Stimulated activated CD8-positive, alpha-beta memory T cell treated with anti-CD3 and anti-CD28 coated beads, Interleukin-4, amount 100 ng/mL, for 4 hours (primary cell): ENCODE measurements at regions not wholly inside any gene's neighbourhood (a gene's known extent, or its start where the extent isn't known, plus 50 kb on each side); places are given as distances from the start of the nearest gene placed in this dataset.
"Not testable (repeated sequence)": the region's sequence is repeated elsewhere in the genome, so short reads cannot be mapped to it uniquely, and the experiment has no call there.

Source experiments
- DNase-seq, 2 donors: peaks; one replicate each; pipeline ENCODE4 v3.0.0-alpha.2; 2020; ENCODE audit warnings: low read depth in 2 of 2, low spot score in 1 of 2

- no peak for DNase-seq
Observed at GRCh38 chr17:31679667-31680066, 179.4 kb downstream of the COPRS start.

DNA sequence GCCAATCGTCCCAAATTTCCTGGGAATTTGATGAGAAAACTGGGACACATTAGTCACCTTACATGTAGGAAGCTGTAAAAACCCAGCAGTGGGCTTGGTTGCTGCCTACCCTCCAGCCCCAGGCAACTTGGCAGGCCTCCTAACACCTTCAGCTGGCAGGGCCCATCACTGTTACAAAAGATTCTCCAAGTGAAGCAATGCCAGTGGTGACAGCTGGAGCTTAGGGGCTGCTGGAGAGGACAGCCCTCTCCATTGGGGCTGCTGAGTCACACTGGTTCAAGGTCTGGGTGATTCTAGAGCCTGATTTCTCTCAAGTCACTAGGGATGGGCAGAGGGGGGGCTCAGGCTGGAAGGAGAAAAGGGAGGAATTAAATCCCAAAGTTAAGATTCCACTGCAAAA lies 180.6 kb downstream of the COPRS start:
- no peak for DNase-seq

- no peak for DNase-seq
Observed at GRCh38 chr17:31677681-31678080, 181.4 kb downstream of the COPRS start.

- DNase-seq: no peak
Observed at GRCh38 chr17:31677036-31677435, 182.0 kb downstream of the COPRS start.

DNA sequence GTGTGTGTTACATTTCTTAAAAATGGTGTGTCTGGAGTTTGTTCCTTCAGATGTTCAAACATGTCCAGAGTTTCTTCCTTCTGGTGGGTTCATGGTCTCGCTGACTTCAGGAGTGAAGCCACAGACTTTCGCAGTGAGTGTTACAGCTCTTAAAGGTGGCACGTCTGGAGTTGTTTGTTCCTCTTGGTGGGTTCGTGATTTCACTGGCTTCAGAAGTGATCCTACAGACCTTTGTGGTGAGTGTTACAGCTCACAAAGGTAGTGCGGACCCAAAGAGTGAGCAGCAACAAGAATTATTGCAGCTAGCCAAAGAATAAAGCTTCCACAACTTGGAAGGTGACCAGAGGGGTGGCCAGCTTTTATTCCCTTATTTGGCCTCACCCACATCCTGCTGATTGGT lies 183.7 kb downstream of the COPRS start:
- not testable (repeated sequence) for DNase-seq

GRCh38 chr17:31674717-31675349 lies 184.2 kb downstream of the COPRS start:
- DNase-seq: no peak

DNA sequence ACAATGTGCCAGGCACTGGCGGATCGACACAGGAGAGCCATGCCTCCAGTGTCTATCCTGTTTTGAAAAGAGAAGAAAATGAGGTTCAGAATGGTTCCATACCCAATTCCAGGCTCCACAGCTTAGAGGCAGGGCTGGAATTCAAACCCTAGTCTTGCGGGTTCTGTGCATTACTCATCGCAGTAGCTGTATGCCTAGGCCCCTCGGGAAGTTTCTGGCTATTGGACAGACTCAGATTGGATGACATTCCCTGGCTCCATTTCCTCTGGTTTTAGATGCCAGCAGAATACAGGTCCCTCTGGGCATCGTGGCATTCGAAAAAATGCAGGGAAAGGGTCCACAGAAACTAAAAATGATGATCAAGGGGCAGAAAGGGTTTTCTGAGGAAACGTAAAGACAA lies 184.7 kb downstream of the COPRS start:
- DNase-seq: no peak

GRCh38 chr17:31673076-31673475 lies 186.0 kb downstream of the COPRS start:
- DNase-seq: no peak

GRCh38 chr17:31672161-31672819 lies 186.8 kb downstream of the COPRS start:
- no peak for DNase-seq

DNA sequence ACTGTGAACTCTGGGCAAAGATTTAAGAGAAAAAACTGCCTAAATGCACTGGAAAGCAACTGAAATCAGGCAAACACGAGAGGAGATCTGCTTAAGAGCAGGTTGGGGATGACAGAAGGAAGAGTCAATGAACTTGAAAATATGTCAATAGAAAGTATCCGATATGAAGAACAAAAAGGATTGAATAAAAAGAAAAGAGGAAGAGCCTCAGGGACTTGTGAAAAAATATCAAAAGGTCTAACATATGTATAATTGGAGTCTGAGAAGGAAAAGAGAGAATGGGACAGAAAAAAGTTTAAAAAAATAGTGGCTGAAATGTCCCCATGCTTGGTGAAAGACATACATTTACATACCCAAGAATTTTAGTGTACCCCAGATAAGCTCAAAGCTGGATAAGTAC lies 195.5 kb downstream of the COPRS start:
- DNase-seq: no peak

DNA sequence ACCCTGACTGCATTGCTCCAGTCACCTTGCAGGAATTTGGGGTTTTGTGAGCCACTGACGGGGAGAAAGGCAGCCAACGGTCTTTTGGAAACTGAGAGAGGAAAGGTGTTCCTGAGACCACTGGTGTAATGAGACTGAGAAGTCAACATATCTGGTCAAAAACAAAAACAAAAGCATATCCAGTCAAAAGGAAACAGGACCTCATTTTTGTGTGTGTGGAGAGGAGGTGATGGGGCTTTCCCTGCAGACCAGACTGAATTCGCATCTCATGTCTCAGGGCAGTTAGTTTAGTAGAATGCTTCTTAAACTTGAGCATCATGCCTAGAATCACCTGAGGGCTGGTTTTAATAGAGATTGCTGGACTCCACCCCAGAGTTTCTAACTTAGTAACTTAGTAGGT lies 198.4 kb downstream of the COPRS start:
- DNase-seq: no peak

- no peak for DNase-seq
Observed at GRCh38 chr17:31657876-31658275, 201.2 kb downstream of the COPRS start.

GRCh38 chr17:31654936-31655335 lies 204.1 kb downstream of the COPRS start:
- DNase-seq: peak in 1 of 2 donors; percentile 25

GRCh38 chr17:31653691-31654090 lies 205.4 kb downstream of the COPRS start:
- DNase-seq: no peak

GRCh38 chr17:31650756-31651520 lies 208.1 kb downstream of the COPRS start:
- DNase-seq: no peak

DNA sequence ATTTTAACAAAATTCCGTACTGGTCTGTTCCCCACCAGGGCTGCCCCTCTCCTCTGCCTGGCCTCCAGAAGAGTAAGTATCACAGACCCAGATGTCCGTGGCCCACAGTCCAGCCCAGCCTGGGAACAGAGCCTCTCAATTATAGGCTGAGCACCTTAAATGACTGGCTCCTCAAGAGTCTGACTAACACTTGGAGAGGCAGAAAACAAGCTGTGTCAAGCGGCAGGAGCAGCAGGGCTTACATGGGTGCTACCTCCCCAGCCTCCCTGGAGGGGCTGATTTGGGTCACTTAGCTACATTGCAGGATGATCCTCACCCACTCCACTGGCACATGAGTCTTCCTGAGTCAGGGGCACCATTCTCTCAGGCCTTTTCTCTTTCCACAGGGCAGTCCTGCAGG lies 209.7 kb downstream of the COPRS start:
- DNase-seq: no peak

DNA sequence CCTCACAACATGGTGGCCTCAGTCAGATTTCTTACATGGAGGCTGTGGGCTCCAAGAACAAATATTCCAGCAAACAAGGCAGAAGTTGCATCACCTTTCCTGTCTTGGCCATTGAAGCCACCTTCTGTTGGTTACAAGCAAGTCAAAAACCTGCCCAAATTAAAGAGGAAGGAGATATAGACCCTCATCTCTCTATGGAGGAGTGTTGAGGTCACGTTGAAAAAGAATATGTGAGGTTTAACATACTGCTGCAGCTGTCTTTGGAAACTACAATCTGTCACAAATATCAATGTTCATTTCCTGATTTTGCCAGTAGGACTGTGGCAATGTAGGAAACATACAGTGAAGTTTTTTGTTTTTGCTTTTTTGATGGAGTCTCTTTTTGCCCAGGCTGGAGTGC lies 211.4 kb downstream of the COPRS start:
- no peak for DNase-seq

DNA sequence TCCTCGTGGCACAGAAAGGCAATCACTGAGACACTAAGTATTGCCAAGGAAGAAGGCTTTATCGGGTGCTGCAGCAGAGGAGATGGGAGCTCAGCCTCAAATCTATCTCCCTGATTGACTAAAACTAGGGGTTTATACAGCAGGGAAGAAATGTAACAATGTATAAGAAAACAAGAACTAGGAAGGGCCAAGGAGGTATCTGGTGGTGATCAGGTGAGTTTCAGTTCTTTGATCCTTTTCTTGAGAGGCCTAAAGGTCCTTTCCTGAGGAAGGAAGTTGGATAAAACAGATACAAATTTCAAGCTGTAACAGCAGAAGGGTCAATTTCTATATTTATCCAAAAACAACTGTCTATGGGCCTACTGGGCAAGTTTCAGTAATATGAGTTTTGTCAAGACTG lies 212.4 kb downstream of the COPRS start:
- no peak for DNase-seq

DNA sequence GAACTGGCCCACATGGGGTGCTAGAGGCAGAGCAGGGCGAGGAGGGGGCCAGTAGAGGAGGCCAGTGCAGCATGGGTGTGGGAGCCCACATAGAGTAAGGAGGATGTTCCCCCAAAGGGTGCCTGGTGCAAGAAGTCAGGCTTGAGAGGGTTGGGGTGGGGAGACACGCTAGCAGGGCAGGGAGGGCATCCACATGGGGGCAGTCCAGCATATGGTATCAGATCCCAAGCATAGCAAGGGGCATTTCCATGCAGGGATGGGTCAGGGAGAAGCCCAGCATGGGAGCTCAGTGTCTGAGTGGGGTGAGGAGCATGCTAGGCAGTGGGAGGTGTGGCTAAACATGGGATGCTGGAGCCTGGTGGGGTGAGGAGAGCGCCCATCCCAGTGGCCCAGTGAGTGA lies 213.7 kb downstream of the COPRS start:
- no peak for DNase-seq

DNA sequence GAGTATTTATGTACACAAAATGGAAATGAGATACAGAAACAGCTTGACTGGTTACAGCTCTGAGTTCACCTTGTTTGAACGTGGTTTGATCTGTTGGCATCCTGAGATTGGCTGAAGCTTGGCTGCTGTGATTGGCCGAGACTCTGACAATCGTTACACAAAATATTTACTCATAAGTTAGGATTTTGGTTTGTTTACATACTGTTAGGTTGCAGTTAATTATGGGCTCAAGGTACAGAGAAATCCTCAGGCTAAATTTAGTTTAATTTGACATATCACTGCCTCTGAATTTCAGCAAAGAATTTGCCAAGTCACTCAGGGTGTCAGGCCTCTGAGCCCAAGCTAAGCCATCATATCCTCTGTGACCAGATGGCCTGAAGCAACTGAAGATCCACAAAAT lies 227.3 kb downstream of the COPRS start:
- no peak for DNase-seq

- not testable (repeated sequence) for DNase-seq
Observed at GRCh38 chr17:31630866-31631265, 228.2 kb downstream of the COPRS start.

DNA sequence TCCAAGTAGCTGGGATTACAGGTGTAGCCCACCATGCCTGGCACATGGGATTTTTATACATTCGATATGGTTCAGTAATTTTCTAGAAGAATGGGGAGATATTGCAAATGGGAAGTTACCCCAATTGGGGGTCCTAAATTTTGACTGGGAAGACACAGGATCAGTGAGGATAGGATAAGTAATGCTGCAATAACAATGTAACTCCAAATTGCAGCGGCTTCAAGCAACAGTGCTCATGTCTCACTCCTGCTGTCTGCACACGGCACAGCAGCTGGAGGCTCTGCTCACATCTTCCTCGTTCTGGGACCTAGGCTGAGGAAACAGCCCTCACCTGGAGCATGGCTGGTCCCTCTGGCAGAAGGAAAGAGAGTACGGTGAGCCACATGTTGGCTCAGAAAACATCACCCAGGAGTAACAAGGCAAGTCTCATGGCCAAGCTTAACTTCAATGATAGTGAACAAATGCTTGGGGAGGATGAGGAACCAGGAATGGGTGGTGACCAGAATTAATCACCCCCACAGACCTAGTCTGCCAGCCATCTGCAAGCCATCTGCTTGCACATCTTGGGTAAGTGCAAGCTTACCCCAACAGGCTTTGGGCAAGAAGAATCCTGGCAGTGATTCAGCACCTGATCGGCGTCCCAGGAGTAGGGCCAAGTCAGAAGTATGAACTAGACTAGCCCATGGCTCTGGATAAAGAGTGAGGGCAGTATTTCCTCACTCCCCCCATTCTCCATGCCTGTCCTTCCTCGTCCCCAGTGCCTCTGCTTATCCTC lies 229.2 kb downstream of the COPRS start:
- no peak for DNase-seq
